ENCODE measurements at regions not wholly inside any gene's neighbourhood (a gene's known extent, or its start where the extent isn't known, plus 50 kb on each side); places are given as distances from the start of the nearest gene placed in this dataset.

- TF ChIP-seq EZH2 (IDR thresholded peaks at IDR 0.05; ENCODE audit: insufficient read depth, low read length): no peak
- no peak for TF ChIP-seq CTCF (IDR thresholded peaks at IDR 0.05; ENCODE audit: insufficient read depth, low read depth, low read length)
Measured at GRCh38 chr14:86221755-86222154, 691.8 kb downstream of the FLRT2 start.
